ENCODE measurements at regions not wholly inside any gene's neighbourhood (a gene's known extent, or its start where the extent isn't known, plus 50 kb on each side); places are given as distances from the start of the nearest gene placed in this dataset.

DNA sequence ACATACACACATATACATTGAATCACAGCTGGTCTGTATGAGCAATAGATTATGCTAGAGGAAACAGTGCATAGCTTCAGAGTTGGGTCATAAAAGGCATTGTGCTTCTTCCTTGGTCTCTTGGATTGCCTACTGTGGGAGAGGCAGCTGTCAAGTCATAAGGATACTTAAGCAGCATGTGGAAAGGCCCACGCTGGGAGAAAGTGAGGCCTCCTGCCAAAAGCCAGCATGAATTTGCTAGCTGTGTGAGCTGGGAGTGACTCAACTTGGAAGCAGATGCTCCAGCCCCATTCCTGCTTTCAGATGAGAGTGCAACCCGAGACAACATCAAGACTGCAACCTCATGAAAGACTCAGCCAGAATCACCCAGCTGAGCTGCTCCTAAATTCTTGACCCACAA lies 311.9 kb upstream of the TBX3 start:
- Histone ChIP-seq H3K4me2 (no peak overlapping the region), H3K4me3 (no peak overlapping the region), H3K9me3 (0 out of 3 replicates have a peak, but pooled peaks cover 3% of the 10 kb centered on the region), H3K4me1 (peaks cover 27% of the 10 kb centered on the region), H3K27ac (no peak overlapping the region)
- DNase-seq (ENCODE audit: low read depth in 1 of 2, low spot score in 1 of 2) (no peak), FAIRE-seq (no peak), ATAC-seq (no peak)
- WGBS (ENCODE audit: missing lambda C conversion rate), result 5% methylated on average over 2 of the region's 2 CpGs
- POLR2A ChIA-PET, result no interaction called here
- CTCF ChIA-PET, result interaction anchor here (1.0 to 1.1 kb wide), 2 partner anchors 17 to 333 kb away, joined by 3 to 4 read pairs; no protein-coding TSS in a partner anchor
- no peak for TF ChIP-seq FOXS1 (CRISPR knock-in tag; IDR thresholded peaks at IDR 0.05)
- TF ChIP-seq, protein P1, sequence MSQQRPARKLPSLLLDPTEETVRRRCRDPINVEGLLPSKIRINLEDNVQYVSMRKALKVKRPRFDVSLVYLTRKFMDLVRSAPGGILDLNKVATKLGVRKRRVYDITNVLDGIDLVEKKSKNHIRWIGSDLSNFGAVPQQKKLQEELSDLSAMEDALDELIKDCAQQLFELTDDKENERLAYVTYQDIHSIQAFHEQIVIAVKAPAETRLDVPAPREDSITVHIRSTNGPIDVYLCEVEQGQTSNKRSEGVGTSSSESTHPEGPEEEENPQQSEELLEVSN (IDR thresholded peaks at IDR 0.05; ENCODE audit: borderline replicate concordance, low read depth), result no peak
- no peak for TF ChIP-seq RCOR1 (IDR thresholded peaks at IDR 0.05; ENCODE audit: low read depth, low read length)
- TF ChIP-seq ZC3H11A (IDR thresholded peaks at IDR 0.05), result no peak
- TF ChIP-seq, protein P2, sequence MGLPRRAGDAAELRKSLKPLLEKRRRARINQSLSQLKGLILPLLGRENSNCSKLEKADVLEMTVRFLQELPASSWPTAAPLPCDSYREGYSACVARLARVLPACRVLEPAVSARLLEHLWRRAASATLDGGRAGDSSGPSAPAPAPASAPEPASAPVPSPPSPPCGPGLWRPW (IDR thresholded peaks at IDR 0.05), result no peak
- no peak for TF ChIP-seq RNF2 (IDR thresholded peaks at IDR 0.05; ENCODE audit: borderline replicate concordance, low read depth)
- TF ChIP-seq CBX8 (IDR thresholded peaks at IDR 0.05), result no peak
- TF ChIP-seq HOXA7 (CRISPR knock-in tag; IDR thresholded peaks at IDR 0.05), result no peak

DNA sequence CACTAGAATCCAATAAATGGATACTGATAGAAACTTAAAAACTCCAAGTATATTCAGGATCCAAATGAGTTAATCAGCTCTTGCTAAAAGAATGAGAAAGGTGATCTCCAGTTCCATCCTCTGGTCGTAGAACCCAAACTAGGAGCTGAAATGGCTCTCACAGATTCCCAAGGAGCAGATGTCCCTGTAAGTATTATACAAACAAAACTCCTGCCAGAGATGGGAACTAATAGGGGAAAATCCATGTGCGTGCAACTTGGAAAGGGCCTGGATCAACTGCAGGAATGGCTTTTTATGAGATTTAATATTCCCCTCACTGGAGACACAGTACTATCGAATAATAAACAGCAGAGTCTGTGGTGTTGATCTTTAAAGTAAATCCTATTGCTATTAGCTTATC lies 309.2 kb upstream of the TBX3 start:
- Histone ChIP-seq H3K4me3 (no peak overlapping the region), H3K4me2 (no peak overlapping the region), H3K27ac (no peak overlapping the region), H3K4me1 (0 out of 3 replicates have a peak, but pooled peaks cover 3% of the 10 kb centered on the region), H3K9me3 (0 out of 3 replicates have a peak, but pooled peaks cover 3% of the 10 kb centered on the region)
- FAIRE-seq (no peak), DNase-seq (ENCODE audit: low read depth in 1 of 2, low spot score in 1 of 2) (no peak), ATAC-seq (no peak)
- WGBS (ENCODE audit: missing lambda C conversion rate), result 51% methylated on average over 3 of the region's 3 CpGs
- ChIA-PET POLR2A (no interaction called here), CTCF (interaction anchor here (0.8 to 1.6 kb wide), 3 partner anchors 9 to 309 kb away, joined by 3 to 5 read pairs (median 4); no protein-coding TSS in a partner anchor)
- TF ChIP-seq SREBF2 (IDR thresholded peaks at IDR 0.05), result no peak
- TF ChIP-seq NR3C1 (IDR thresholded peaks at IDR 0.05), result no peak
- TF ChIP-seq SMC3 (IDR thresholded peaks at IDR 0.05), result no peak
- TF ChIP-seq ZC3H11A (IDR thresholded peaks at IDR 0.05), result no peak
- no peak for TF ChIP-seq JUN (IDR thresholded peaks at IDR 0.05)
- TF ChIP-seq TP53 (CRISPR knock-in tag; IDR thresholded peaks at IDR 0.05), result no peak
- no peak for TF ChIP-seq RARB (CRISPR knock-in tag; IDR thresholded peaks at IDR 0.05)
- TF ChIP-seq CHD2 (IDR thresholded peaks at IDR 0.05; ENCODE audit: low read length, partially characterized antibody), result no peak

DNA sequence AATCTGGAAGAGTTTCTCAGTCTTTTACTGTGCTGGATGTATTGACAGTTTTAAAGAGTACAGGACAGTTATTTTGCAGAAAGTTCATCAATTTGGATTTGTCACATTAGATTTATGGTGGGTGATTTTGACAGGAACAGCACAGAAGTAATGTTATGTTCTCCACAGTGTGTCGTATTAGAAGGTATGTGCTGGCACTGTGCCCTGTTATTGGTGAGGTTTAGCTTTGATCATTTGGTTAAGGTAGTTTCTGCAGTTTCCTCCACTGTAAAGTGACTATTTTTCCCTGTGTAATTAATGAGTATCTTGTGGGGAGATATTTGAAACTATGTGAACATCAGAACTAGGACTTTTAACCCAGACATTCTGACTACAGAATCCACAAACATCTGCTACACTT lies 308.5 kb upstream of the TBX3 start:
- POLR2A ChIA-PET, result no interaction called here
- ATAC-seq (no peak), DNase-seq (ENCODE audit: low read depth in 1 of 2, low spot score in 1 of 2) (no peak), FAIRE-seq (no peak)
- Histone ChIP-seq H3K4me3 (no peak overlapping the region), H3K4me1 (0 out of 3 replicates have a peak, but pooled peaks cover 3% of the 10 kb centered on the region), H3K9me3 (0 out of 3 replicates have a peak, but pooled peaks cover 3% of the 10 kb centered on the region), H3K27ac (no peak overlapping the region), H3K4me2 (no peak overlapping the region)
- TF ChIP-seq SMC3 (IDR thresholded peaks at IDR 0.05) (no peak), EHF (CRISPR knock-in tag; IDR thresholded peaks at IDR 0.05) (no peak), NR3C1 (IDR thresholded peaks at IDR 0.05) (no peak), JUNB (IDR thresholded peaks at IDR 0.05) (no peak), KDM5A (IDR thresholded peaks at IDR 0.05) (no peak), MAZ (IDR thresholded peaks at IDR 0.05; ENCODE audit: borderline replicate concordance, low read depth, low read length) (no peak)
- TF ChIP-seq, protein P3, sequence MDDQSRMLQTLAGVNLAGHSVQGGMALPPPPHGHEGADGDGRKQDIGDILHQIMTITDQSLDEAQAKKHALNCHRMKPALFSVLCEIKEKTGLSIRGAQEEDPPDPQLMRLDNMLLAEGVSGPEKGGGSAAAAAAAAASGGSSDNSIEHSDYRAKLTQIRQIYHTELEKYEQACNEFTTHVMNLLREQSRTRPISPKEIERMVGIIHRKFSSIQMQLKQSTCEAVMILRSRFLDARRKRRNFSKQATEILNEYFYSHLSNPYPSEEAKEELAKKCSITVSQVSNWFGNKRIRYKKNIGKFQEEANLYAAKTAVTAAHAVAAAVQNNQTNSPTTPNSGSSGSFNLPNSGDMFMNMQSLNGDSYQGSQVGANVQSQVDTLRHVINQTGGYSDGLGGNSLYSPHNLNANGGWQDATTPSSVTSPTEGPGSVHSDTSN (IDR thresholded peaks at IDR 0.05), result no peak
- CTCF ChIA-PET, result interaction anchor here (0.8 to 1.6 kb wide), 3 partner anchors 9 to 308 kb away, joined by 3 to 5 read pairs (median 4); no protein-coding TSS in a partner anchor
- 42% methylated on average over 1 of the region's 1 CpG for WGBS (ENCODE audit: missing lambda C conversion rate)

DNA sequence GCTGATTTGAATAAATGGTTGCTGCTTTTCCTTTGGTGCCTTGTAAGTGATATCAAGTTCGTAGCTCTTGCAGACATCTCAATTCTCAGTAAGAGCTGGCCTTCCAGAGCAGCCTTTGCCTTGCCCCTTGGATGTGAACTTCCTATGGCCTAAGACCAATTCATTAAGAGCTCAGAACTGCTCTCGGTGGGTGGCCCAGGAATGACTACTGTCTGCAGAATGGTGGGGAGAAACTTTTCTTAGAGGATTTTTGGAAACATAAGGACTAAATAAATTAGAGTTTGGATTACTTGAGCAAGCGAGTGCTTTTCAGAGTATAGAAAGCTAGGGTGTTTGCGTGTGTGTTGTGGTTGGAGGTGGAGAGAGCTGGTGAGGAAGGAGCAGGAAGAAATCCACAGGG lies 306.4 kb upstream of the TBX3 start:
- Histone ChIP-seq H3K4me1 (0 out of 3 replicates have a peak, but pooled peaks cover 3% of the 10 kb centered on the region), H3K4me2 (no peak overlapping the region), H3K4me3 (no peak overlapping the region), H3K9me3 (no peaks in the 10 kb centered on the region), H3K27ac (no peak overlapping the region)
- DNase-seq (ENCODE audit: low read depth in 1 of 2, low spot score in 1 of 2) (no peak), ATAC-seq (no peak), FAIRE-seq (no peak)
- 77% methylated on average over 4 of the region's 4 CpGs for WGBS (ENCODE audit: missing lambda C conversion rate)
- ChIA-PET POLR2A (no interaction called here), CTCF (interaction anchor here (0.6 to 2.0 kb wide), 2 partner anchors 10 to 324 kb away, joined by 3 to 5 read pairs; no protein-coding TSS in a partner anchor)
- TF ChIP-seq KDM1A (IDR thresholded peaks at IDR 0.05; ENCODE audit: low read depth), result no peak
- TF ChIP-seq, protein P4, sequence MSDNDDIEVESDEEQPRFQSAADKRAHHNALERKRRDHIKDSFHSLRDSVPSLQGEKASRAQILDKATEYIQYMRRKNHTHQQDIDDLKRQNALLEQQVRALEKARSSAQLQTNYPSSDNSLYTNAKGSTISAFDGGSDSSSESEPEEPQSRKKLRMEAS (IDR thresholded peaks at IDR 0.05), result no peak
- TF ChIP-seq, protein P5, sequence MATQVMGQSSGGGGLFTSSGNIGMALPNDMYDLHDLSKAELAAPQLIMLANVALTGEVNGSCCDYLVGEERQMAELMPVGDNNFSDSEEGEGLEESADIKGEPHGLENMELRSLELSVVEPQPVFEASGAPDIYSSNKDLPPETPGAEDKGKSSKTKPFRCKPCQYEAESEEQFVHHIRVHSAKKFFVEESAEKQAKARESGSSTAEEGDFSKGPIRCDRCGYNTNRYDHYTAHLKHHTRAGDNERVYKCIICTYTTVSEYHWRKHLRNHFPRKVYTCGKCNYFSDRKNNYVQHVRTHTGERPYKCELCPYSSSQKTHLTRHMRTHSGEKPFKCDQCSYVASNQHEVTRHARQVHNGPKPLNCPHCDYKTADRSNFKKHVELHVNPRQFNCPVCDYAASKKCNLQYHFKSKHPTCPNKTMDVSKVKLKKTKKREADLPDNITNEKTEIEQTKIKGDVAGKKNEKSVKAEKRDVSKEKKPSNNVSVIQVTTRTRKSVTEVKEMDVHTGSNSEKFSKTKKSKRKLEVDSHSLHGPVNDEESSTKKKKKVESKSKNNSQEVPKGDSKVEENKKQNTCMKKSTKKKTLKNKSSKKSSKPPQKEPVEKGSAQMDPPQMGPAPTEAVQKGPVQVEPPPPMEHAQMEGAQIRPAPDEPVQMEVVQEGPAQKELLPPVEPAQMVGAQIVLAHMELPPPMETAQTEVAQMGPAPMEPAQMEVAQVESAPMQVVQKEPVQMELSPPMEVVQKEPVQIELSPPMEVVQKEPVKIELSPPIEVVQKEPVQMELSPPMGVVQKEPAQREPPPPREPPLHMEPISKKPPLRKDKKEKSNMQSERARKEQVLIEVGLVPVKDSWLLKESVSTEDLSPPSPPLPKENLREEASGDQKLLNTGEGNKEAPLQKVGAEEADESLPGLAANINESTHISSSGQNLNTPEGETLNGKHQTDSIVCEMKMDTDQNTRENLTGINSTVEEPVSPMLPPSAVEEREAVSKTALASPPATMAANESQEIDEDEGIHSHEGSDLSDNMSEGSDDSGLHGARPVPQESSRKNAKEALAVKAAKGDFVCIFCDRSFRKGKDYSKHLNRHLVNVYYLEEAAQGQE (IDR thresholded peaks at IDR 0.05), result no peak
- no peak for TF ChIP-seq HOXB13 (CRISPR knock-in tag; IDR thresholded peaks at IDR 0.05; ENCODE audit: low read depth)
- TF ChIP-seq, protein P6, sequence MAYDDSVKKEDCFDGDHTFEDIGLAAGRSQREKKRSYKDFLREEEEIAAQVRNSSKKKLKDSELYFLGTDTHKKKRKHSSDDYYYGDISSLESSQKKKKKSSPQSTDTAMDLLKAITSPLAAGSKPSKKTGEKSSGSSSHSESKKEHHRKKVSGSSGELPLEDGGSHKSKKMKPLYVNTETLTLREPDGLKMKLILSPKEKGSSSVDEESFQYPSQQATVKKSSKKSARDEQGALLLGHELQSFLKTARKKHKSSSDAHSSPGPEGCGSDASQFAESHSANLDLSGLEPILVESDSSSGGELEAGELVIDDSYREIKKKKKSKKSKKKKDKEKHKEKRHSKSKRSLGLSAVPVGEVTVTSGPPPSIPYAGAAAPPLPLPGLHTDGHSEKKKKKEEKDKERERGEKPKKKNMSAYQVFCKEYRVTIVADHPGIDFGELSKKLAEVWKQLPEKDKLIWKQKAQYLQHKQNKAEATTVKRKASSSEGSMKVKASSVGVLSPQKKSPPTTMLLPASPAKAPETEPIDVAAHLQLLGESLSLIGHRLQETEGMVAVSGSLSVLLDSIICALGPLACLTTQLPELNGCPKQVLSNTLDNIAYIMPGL (CRISPR knock-in tag; IDR thresholded peaks at IDR 0.05; ENCODE audit: borderline replicate concordance), result no peak

Measured in A549 (cell line).